Loucy (cell line): ENCODE measurements at regions not wholly inside any gene's neighbourhood (a gene's known extent, or its start where the extent isn't known, plus 50 kb on each side); places are given as distances from the start of the nearest gene placed in this dataset.

Source experiments
- H2AFZ ChIP-seq: fragments of 200-600 bp; sonication (generic); 2 replicates; pipeline ENCODE4 v1.6.0; 2016; ENCODE audit warnings: antibody characterized with exemption, mild to moderate bottlenecking, low read length, moderate library complexity
- H3F3A ChIP-seq: fragments of 200-600 bp; 2 replicates; pipeline ENCODE4 v1.6.0; 2016; ENCODE audit warnings: antibody characterized with exemption, low read depth, mild to moderate bottlenecking
- H3K27me3 ChIP-seq: fragments of 200-600 bp; sonication (generic); 2 replicates; pipeline ENCODE4 v1.6.1; 2014; ENCODE audit warnings: low read length, mild to moderate bottlenecking; ENCODE audit not compliant: insufficient read depth, poor library complexity, severe bottlenecking
- H3K36me3 ChIP-seq: fragments of 200-600 bp; sonication (generic); 2 replicates; pipeline ENCODE4 v1.6.1; 2016; ENCODE audit warnings: low read length; ENCODE audit not compliant: insufficient read depth
- H3K4me1 ChIP-seq: fragments of 200-600 bp; sonication (generic); 2 replicates; pipeline ENCODE4 v1.5.1; 2014; ENCODE audit warnings: low read length, mild to moderate bottlenecking; ENCODE audit not compliant: insufficient read depth, poor library complexity, severe bottlenecking
- H3K4me2 ChIP-seq: fragments of 200-600 bp; sonication (generic); 2 replicates; pipeline ENCODE4 v1.6.0; 2014; ENCODE audit warnings: antibody characterized with exemption, low read length, low read depth, mild to moderate bottlenecking; ENCODE audit not compliant: poor library complexity, severe bottlenecking
- H3K4me3 ChIP-seq: fragments of 200-600 bp; sonication (generic); 2 replicates; pipeline ENCODE4 v1.5.1; 2014; ENCODE audit warnings: low read length, mild to moderate bottlenecking, mixed read lengths; ENCODE audit not compliant: poor library complexity, severe bottlenecking
- H3K79me2 ChIP-seq: fragments of 200-600 bp; sonication (generic); 2 replicates; pipeline ENCODE4 v1.6.1; 2014; ENCODE audit warnings: low read length; ENCODE audit not compliant: insufficient read depth
- H3K9ac ChIP-seq: fragments of 200-600 bp; sonication (generic); 2 replicates; pipeline ENCODE4 v1.6.0; 2014; ENCODE audit warnings: mild to moderate bottlenecking, low read depth, low read length, moderate library complexity; ENCODE audit not compliant: poor library complexity, severe bottlenecking
- H3K9me2 ChIP-seq: fragments of 200-600 bp; sonication (generic); replicated peaks from 2 replicates; pipeline ENCODE4 v1.6.1; 2016; ENCODE audit warnings: low read depth, low read length, mixed read lengths
- H3K9me3 ChIP-seq: fragments of 200-600 bp; sonication (generic); 2 replicates; pipeline ENCODE4 v1.6.1; 2014; ENCODE audit warnings: mild to moderate bottlenecking, antibody characterized with exemption, low read length, low read depth; ENCODE audit not compliant: insufficient read depth
- H4K20me1 ChIP-seq: fragments of 200-600 bp; sonication (generic); 2 replicates; pipeline ENCODE4 v1.6.0; 2014; ENCODE audit warnings: antibody characterized with exemption, low read length, mild to moderate bottlenecking; ENCODE audit not compliant: insufficient read depth, poor library complexity, severe bottlenecking
- EZH2phosphoT487 ChIP-seq: fragments of 200-600 bp; IDR thresholded peaks from 2 replicates; pipeline ENCODE4 v1.6.1; 2018; ENCODE audit warnings: antibody characterized with exemption, mild to moderate bottlenecking, moderate library complexity, borderline replicate concordance
- TF ChIP-seq, protein P1 (sequence below): fragments of 200-600 bp; sonication (generic); conservative IDR thresholded peaks from 2 replicates; pipeline ENCODE4 v1.5.1; 2014; ENCODE audit warnings: mild to moderate bottlenecking, antibody characterized with exemption, low read length

DNA sequence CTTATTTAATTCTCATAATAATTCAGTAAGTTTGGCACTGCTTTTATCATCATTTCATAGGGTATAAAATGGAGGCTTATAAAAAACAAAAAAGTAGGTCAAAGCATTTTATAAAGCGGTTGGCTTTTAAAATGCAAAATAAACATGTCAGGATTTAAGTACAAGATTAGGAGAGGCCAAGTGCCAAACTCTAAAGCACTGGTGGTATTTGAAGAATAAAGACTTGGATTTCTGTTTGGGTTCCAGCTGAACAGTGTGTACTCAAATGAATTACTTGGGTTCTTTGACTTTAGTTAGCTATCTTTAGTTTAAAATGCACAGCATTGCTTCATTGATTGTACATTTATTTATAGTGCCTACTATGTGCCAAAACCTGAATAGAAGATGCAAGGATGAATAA lies 966.6 kb upstream of the SEL1L start:
- H3K9me3 ChIP-seq = no peaks in the 10 kb centered on the region
- TF ChIP-seq, protein P1, sequence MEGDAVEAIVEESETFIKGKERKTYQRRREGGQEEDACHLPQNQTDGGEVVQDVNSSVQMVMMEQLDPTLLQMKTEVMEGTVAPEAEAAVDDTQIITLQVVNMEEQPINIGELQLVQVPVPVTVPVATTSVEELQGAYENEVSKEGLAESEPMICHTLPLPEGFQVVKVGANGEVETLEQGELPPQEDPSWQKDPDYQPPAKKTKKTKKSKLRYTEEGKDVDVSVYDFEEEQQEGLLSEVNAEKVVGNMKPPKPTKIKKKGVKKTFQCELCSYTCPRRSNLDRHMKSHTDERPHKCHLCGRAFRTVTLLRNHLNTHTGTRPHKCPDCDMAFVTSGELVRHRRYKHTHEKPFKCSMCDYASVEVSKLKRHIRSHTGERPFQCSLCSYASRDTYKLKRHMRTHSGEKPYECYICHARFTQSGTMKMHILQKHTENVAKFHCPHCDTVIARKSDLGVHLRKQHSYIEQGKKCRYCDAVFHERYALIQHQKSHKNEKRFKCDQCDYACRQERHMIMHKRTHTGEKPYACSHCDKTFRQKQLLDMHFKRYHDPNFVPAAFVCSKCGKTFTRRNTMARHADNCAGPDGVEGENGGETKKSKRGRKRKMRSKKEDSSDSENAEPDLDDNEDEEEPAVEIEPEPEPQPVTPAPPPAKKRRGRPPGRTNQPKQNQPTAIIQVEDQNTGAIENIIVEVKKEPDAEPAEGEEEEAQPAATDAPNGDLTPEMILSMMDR = no peak
- no peak for TF ChIP-seq EZH2phosphoT487

DNA sequence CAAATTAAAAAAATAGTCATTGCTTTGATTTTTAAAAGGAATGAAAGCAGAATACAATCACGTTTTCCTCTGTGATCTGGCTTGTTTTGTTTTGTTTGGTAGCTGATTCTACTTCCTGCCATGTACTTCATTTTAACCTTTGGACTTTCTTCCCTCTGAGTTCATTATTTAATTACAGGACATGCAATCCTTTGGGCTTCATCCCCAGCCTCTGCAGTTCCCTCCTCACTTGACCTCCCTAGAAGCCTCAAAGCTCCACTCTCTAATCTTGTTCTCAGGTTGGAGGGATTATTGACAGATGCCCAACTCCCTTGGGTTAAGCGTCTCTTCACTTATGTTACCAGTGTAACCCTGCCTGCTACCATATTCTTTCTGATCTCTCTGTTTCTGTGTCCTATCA lies 967.9 kb upstream of the SEL1L start:
- H3K9me2 ChIP-seq = no peaks in the 10 kb centered on the region
- H2AFZ ChIP-seq = no peak overlapping the region
- no peaks in the 10 kb centered on the region for H3K9me3 ChIP-seq
- H3K4me3 ChIP-seq = no peak overlapping the region
- H3K4me1 ChIP-seq = no peaks in the 10 kb centered on the region
- H3K27me3 ChIP-seq = no peaks in the 10 kb centered on the region
- no peaks in the 10 kb centered on the region for H4K20me1 ChIP-seq
- TF ChIP-seq, protein P1 = no peak
- no peak for TF ChIP-seq EZH2phosphoT487
- H3K9ac ChIP-seq = no peak overlapping the region
- H3K4me2 ChIP-seq = no peak overlapping the region
- H3K36me3 ChIP-seq = no peaks in the 10 kb centered on the region
- H3F3A ChIP-seq = no peaks in the 10 kb centered on the region
- H3K79me2 ChIP-seq = no peaks in the 10 kb centered on the region

More for the DNA sequence above, 966.6 kb upstream of the SEL1L start:
- no peak overlapping the region for H3K4me3 ChIP-seq
- H2AFZ ChIP-seq = no peak overlapping the region
- no peak overlapping the region for H3K9ac ChIP-seq
- H3F3A ChIP-seq = no peaks in the 10 kb centered on the region
- no peaks in the 10 kb centered on the region for H3K9me2 ChIP-seq
- no peaks in the 10 kb centered on the region for H3K27me3 ChIP-seq
- H3K79me2 ChIP-seq = no peaks in the 10 kb centered on the region
- no peaks in the 10 kb centered on the region for H3K36me3 ChIP-seq
- H3K4me1 ChIP-seq = no peaks in the 10 kb centered on the region
- no peaks in the 10 kb centered on the region for H4K20me1 ChIP-seq
- H3K4me2 ChIP-seq = no peak overlapping the region

DNA sequence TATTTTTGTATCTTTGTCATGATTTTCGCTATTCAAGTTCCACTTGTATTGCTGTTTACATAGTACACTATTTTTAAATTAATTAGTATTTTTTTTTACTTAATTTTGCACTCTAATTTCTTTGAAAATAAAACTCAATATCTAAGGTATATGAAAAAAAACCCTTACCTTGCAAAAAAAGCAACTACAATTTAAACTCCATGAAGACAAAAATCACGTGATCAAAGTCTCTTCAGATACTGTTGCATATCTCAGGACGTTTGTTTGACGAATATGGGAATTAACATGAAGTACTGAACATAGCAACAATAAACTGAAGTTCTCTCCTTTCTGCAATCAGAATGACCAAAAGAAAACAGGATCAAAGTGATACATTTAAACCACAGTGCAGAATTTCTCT lies 968.4 kb upstream of the SEL1L start:
- Histone ChIP-seq H3F3A (no peaks in the 10 kb centered on the region), H3K9ac (no peak overlapping the region), H3K4me3 (no peak overlapping the region), H3K9me2 (no peaks in the 10 kb centered on the region), H4K20me1 (no peaks in the 10 kb centered on the region), H3K9me3 (no peaks in the 10 kb centered on the region), H3K79me2 (no peaks in the 10 kb centered on the region), H3K4me1 (no peaks in the 10 kb centered on the region), H3K36me3 (no peaks in the 10 kb centered on the region), H3K27me3 (no peaks in the 10 kb centered on the region), H2AFZ (no peak overlapping the region), H3K4me2 (no peak overlapping the region)
- TF ChIP-seq, protein P1 = no peak
- no peak for TF ChIP-seq EZH2phosphoT487
